Activated naive CD4-positive, alpha-beta T cell treated with anti-CD3 and anti-CD28 coated beads for 36 hours (primary cell): ENCODE measurements at regions not wholly inside any gene's neighbourhood (a gene's known extent, or its start where the extent isn't known, plus 50 kb on each side); places are given as distances from the start of the nearest gene placed in this dataset.

Experiments used
- CTCF ChIA-PET: fragments of 350-600 bp; sonication (Branson Sonifier 250); formaldehyde crosslinking; loops from one replicate; lab custom pipeline; 2021; ENCODE audit warnings: antibody characterized with exemption; lab: Charles Lee
- DNase-seq: peaks from one replicate; pipeline ENCODE4 v3.0.0-alpha.2; 2020
- H3K27ac Mint-ChIP-seq: one replicate; pipeline ENCODE4 v1.8.0; 2021; ENCODE audit warnings: mild to moderate bottlenecking, mixed read lengths
- H3K27me3 Mint-ChIP-seq: one replicate; pipeline ENCODE4 v1.8.0; 2021; ENCODE audit warnings: low read depth, mixed read lengths
- H3K36me3 Mint-ChIP-seq: one replicate; pipeline ENCODE4 v1.8.0; 2021; ENCODE audit warnings: low read depth, mixed read lengths
- H3K4me1 Mint-ChIP-seq: one replicate; pipeline ENCODE4 v1.8.0; 2021; ENCODE audit warnings: low read depth, mixed read lengths
- H3K4me3 Mint-ChIP-seq: one replicate; pipeline ENCODE4 v1.8.0; 2021; ENCODE audit warnings: mild to moderate bottlenecking, moderate library complexity, mixed read lengths
- H3K9me3 Mint-ChIP-seq: one replicate; pipeline ENCODE4 v1.8.0; 2021; ENCODE audit warnings: mixed read lengths
- intact Hi-C: fragments of 100-400 bp; cut with micrococcal nuclease; formaldehyde crosslinking; loops from one replicate; pipeline ENCODE4 v1.15.1; 2023

- Mint-ChIP-seq H3K4me1 (no peaks in the 10 kb centered on the region), H3K36me3 (no peaks in the 10 kb centered on the region), H3K9me3 (peaks cover 3% of the 10 kb centered on the region), H3K27me3 (peaks cover 13% of the 10 kb centered on the region), H3K4me3 (no peak overlapping the region), H3K27ac (no peak overlapping the region)
- DNase-seq: no peak
- intact Hi-C loops: no loop called here
- CTCF ChIA-PET: no interaction called here
Observed at GRCh38 chr15:95162069-95162468, 930.7 kb downstream of the MCTP2 start.

- Mint-ChIP-seq H3K4me3 (no peak overlapping the region), H3K4me1 (no peaks in the 10 kb centered on the region), H3K9me3 (peaks cover 7% of the 10 kb centered on the region), H3K36me3 (no peaks in the 10 kb centered on the region), H3K27me3 (peaks cover 15% of the 10 kb centered on the region), H3K27ac (no peak overlapping the region)
- CTCF ChIA-PET: no interaction called here
- no peak for DNase-seq
- intact Hi-C loops: no loop called here
Observed at GRCh38 chr15:95162531-95162930, 931.2 kb downstream of the MCTP2 start.

GRCh38 chr15:95162967-95163531, 931.7 kb downstream of the MCTP2 start:
- H3K9me3 Mint-ChIP-seq: peaks cover 7% of the 10 kb centered on the region
- CTCF ChIA-PET: no interaction called here
- H3K4me1 Mint-ChIP-seq: no peaks in the 10 kb centered on the region
- no peak overlapping the region for H3K27ac Mint-ChIP-seq
- no peak for DNase-seq
- H3K4me3 Mint-ChIP-seq: no peak overlapping the region
- H3K27me3 Mint-ChIP-seq: peaks cover 15% of the 10 kb centered on the region
- intact Hi-C loops: no loop called here
- no peaks in the 10 kb centered on the region for H3K36me3 Mint-ChIP-seq

DNA sequence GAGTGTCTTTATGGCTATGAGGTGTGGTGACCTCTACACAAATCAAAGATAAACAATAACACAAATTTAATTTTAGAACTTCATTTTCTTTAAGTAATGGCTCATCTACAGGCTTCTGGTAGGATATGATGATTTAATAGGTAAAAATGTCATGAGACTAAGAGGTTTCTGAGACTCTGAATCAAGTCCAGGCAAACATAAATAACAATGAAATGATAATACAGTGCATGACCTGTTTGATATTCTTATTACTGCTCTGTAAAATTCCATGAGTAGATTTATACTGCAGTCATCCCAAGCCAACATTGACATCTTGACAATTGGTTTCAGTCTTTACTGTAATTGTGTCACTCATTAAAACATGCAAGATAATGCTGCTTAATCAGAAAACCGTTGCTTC, 936.8 kb downstream of the MCTP2 start:
- Mint-ChIP-seq H3K27me3 (peaks cover 26% of the 10 kb centered on the region), H3K4me3 (no peak overlapping the region), H3K27ac (no peak overlapping the region), H3K4me1 (no peaks in the 10 kb centered on the region), H3K9me3 (peaks cover 9% of the 10 kb centered on the region), H3K36me3 (no peaks in the 10 kb centered on the region)
- CTCF ChIA-PET: interaction anchor here (0.6 kb wide), 1 partner anchor 1460 kb away, joined by 3 read pairs; no protein-coding TSS in a partner anchor
- intact Hi-C loops: no loop called here
- no peak for DNase-seq

GRCh38 chr15:95168951-95169431, 937.6 kb downstream of the MCTP2 start:
- Mint-ChIP-seq H3K27ac (no peak overlapping the region), H3K4me1 (no peaks in the 10 kb centered on the region), H3K27me3 (peaks cover 24% of the 10 kb centered on the region), H3K9me3 (peaks cover 9% of the 10 kb centered on the region), H3K4me3 (no peak overlapping the region), H3K36me3 (no peaks in the 10 kb centered on the region)
- no peak for DNase-seq
- CTCF ChIA-PET: interaction anchor here (0.6 to 0.7 kb wide), 2 partner anchors 850 to 1460 kb away, joined by 3 read pairs; no protein-coding TSS in a partner anchor
- intact Hi-C loops: no loop called here

DNA sequence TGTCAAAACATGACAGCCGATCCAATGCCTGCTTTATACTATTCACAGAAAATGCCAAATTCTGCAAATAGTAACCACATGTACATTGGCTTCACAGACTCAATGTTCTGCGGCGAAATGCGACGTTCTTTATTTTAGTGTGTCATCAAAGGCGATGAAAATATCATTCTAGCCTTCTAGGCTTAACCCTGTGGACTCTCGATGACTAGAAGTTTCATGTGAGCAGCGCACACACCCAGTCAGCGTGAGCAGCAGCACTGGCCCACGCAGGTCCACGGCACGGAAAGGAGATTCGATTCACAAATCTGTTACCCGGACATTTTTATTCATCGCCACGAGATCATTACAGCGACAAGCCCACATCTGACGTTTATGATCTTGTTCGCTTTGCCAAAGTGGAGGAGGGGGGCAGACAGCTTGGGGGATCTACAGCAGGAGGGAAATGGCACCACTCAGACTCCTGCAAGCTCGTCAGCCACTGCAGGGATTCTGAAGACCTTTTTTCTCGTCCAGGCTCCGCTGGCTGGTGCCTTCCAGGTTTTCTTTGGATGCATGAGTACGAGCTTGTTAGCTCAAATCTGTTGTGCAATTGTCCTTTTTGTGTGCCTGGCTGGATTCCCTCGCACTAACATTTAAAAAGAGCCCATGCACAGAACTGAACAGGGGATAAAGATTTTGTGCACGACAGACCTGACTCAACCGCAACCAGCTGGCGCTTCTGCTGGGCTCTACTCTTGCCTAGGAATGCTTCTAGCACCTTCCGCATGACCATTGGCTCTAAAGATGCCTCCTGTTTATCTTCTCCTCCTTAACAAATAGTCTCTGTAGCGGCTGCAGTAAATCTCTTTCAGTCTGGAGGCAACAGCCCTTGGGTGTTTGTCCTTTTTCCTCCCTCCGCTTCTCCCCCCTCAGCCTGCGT, 938.4 kb downstream of the MCTP2 start:
- Mint-ChIP-seq H3K36me3 (no peaks in the 10 kb centered on the region), H3K4me1 (no peaks in the 10 kb centered on the region), H3K9me3 (peaks cover 9% of the 10 kb centered on the region), H3K27ac (no peak overlapping the region), H3K4me3 (no peak overlapping the region), H3K27me3 (peaks cover 24% of the 10 kb centered on the region)
- intact Hi-C loops: no loop called here
- DNase-seq: no peak
- CTCF ChIA-PET: interaction anchor here (0.7 kb wide), 1 partner anchor 851 kb away, joined by 3 read pairs; no protein-coding TSS in a partner anchor

- Mint-ChIP-seq H3K4me1 (no peaks in the 10 kb centered on the region), H3K27ac (no peak overlapping the region), H3K36me3 (no peaks in the 10 kb centered on the region), H3K9me3 (peaks cover 9% of the 10 kb centered on the region), H3K4me3 (no peak overlapping the region), H3K27me3 (peaks cover 24% of the 10 kb centered on the region)
- DNase-seq: no peak
- CTCF ChIA-PET: no interaction called here
- intact Hi-C loops: no loop called here
Observed at GRCh38 chr15:95170561-95171380, 939.4 kb downstream of the MCTP2 start.

- Mint-ChIP-seq H3K36me3 (no peaks in the 10 kb centered on the region), H3K27ac (no peak overlapping the region), H3K4me1 (no peaks in the 10 kb centered on the region), H3K9me3 (peaks cover 8% of the 10 kb centered on the region), H3K4me3 (no peak overlapping the region), H3K27me3 (peaks cover 22% of the 10 kb centered on the region)
- CTCF ChIA-PET: no interaction called here
- intact Hi-C loops: no loop called here
- no peak for DNase-seq
Observed at GRCh38 chr15:95171564-95171963, 940.2 kb downstream of the MCTP2 start.

DNA sequence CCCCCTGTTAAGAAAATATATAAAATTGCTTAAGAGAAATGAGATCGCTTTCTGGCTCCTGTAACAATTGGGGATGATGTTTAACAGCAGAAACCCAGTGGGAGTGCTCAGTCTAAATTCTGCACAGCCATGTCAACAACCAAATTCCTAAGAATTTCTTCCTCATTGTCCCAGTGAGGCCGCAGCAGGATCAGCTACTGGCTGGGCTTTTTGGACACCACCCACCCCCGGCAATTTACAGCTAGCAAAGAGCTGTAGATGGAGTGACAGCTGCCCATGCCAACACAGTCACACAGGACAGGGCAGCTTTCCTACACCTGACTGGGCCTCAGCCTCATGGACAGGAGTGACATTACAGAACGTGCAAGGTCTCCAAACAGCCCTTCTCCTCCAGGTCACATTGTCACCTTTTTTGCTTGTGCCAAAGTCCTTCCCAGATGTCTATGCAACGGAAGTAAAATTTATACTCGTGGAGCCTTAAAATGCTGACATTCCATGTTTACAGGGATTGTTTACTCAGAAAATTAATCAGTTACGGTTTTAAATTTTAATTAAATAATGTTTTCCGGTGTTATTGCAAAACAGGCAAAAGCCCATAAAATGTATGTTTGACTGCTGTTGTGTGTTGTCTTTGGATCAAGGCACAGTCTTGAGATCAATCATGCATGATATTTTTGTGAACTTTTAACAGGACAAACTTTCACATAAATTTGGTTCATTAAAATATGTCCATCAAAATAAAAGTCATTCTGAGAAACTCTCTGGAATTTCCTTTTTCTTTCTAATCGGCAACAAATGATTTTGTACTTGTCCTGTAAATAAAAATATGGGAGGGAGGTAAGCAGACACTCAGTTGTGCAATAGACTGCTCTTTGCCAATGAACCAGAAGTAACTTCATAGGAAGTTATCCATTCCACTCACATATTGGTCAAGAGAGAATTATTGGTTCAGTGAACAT, 943.2 kb downstream of the MCTP2 start:
- Mint-ChIP-seq H3K4me3 (no peak overlapping the region), H3K4me1 (no peaks in the 10 kb centered on the region), H3K9me3 (peaks cover 2% of the 10 kb centered on the region), H3K36me3 (no peaks in the 10 kb centered on the region), H3K27ac (no peak overlapping the region), H3K27me3 (peaks cover 17% of the 10 kb centered on the region)
- no peak for DNase-seq
- CTCF ChIA-PET: no interaction called here
- intact Hi-C loops: no loop called here

DNA sequence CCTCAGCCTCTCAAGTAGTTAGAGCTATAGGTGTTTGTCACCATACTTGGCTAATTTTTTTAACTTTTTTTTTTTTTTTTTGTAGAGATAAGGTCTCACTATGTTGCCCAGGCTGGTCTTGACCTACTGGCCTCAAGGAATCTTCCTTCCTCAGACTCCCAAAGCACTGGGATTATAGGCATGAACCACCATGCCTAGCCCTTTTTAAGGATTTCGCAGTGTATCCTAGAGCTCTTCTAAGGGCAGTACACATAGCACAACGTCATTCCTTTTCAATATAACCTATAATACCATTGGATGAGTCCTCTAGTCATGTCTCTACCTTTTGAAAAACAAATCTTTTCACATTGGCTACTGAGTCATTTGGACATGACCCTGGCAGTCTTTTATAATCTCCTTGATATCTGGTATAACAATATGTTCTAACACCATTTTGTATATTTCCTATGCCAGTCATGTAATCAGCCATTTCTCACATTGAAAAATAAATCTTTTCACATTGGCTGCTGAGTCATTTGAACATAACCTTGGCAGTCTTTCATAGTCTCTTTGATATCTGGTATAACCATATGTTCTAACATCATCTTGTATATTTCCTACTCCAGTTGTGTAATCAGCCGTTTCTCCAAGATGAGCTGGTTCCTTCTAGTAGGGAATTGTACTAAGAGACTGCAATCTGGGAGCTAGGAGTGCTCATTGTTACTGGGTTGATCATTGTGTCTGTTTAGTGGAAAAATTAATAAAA, 944.7 kb downstream of the MCTP2 start:
- intact Hi-C loops: no loop called here
- DNase-seq: no peak
- Mint-ChIP-seq H3K27me3 (peaks cover 8% of the 10 kb centered on the region), H3K9me3 (peaks cover 6% of the 10 kb centered on the region), H3K4me3 (no peak overlapping the region), H3K36me3 (no peaks in the 10 kb centered on the region), H3K4me1 (no peaks in the 10 kb centered on the region), H3K27ac (no peak overlapping the region)
- CTCF ChIA-PET: interaction anchor here (0.6 kb wide), 1 partner anchor 762 kb away, joined by 3 read pairs; no protein-coding TSS in a partner anchor
